Gastrocnemius medialis (tissue), 4 donors: ENCODE measurements at regions not wholly inside any gene's neighbourhood (a gene's known extent, or its start where the extent isn't known, plus 50 kb on each side); places are given as distances from the start of the nearest gene placed in this dataset.
"Not testable (repeated sequence)": the region's sequence is repeated elsewhere in the genome, so short reads cannot be mapped to it uniquely, and the experiment has no call there.

ENCODE experiments used
- ATAC-seq, 2 donors: fragments of 150-250 bp; one replicate each; pipeline ENCODE4 v1.9.1; 2016
- DNase-seq, 2 donors: peaks; one replicate each; pipeline ENCODE4 v3.0.0-alpha.2; 2019
- H3K27ac ChIP-seq, 4 donors: fragments of 200-600 bp; sonication (generic); 1 replicate in 1 of 4; 2 replicates in 3 of 4; pipeline ENCODE4 v1.5.1; 2016 to 2018; ENCODE audit warnings: mild to moderate bottlenecking in 2 of 4, moderate library complexity in 1 of 4
- H3K27me3 ChIP-seq, 3 donors: fragments of 200-600 bp; sonication (generic) in 2 of 3; 1 replicate in 1 of 3; 2 replicates in 2 of 3; pipeline versions ENCODE4 v1.5.1 to v1.6.0; 2016 to 2019; ENCODE audit warnings: mild to moderate bottlenecking in 1 of 3, moderate library complexity in 1 of 3
- H3K36me3 ChIP-seq, 2 donors: fragments of 200-600 bp; sonication (generic) in 1 of 2; one replicate each; pipeline ENCODE4 v1.5.1; 2017 to 2018
- H3K4me1 ChIP-seq, 2 donors: fragments of 200-600 bp; sonication (generic) in 1 of 2; one replicate each; pipeline ENCODE4 v1.5.1; 2016 to 2017; ENCODE audit warnings: mild to moderate bottlenecking in 2 of 2
- H3K4me3 ChIP-seq, 4 donors: fragments of 200-600 bp; sonication (generic) in 3 of 4; 1 replicate in 1 of 4; 2 replicates in 3 of 4; pipeline ENCODE4 v1.5.1; 2016 to 2019; ENCODE audit warnings: mild to moderate bottlenecking in 2 of 4
- H3K9me3 ChIP-seq, 3 donors: fragments of 200-600 bp; sonication (generic) in 2 of 3; 1 replicate in 1 of 3; 2 replicates in 2 of 3; pipeline ENCODE4 v1.5.1; 2016 to 2019
- CTCF ChIP-seq, 5 experiments: fragments of 450-650 bp in 3 of 5; fragments of 200-600 bp in 2 of 5; sonication (generic) in 2 of 5; IDR thresholded peaks in 4 of 5; conservative IDR thresholded peaks in 1 of 5; 1 replicate in 4 of 5; 2 replicates in 1 of 5; pipeline ENCODE4 v1.5.1; 2016 to 2019; ENCODE audit warnings: antibody characterized with exemption in 5 of 5, mild to moderate bottlenecking in 3 of 5, moderate library complexity in 3 of 5
- POLR2A ChIP-seq, 2 donors: fragments of 450-650 bp; IDR thresholded peaks; one replicate each; pipeline ENCODE4 v1.6.1; 2017; ENCODE audit warnings: antibody characterized with exemption in 2 of 2, mild to moderate bottlenecking in 2 of 2, moderate library complexity in 2 of 2
- in situ Hi-C, 4 donors: fragments of 200-750 bp; cut with MboI; loops; one replicate each; pipeline versions ENCODE4 v1.15.0 to v1.8.0; 2017; ENCODE audit warnings: low sequenced_read_pairs in 4 of 4
- intact Hi-C: fragments of 100-400 bp; cut with DNase I; formaldehyde crosslinking; loops from one replicate; pipeline ENCODE4 v1.15.1; 2023; ENCODE audit warnings: low total_unique reads

DNA sequence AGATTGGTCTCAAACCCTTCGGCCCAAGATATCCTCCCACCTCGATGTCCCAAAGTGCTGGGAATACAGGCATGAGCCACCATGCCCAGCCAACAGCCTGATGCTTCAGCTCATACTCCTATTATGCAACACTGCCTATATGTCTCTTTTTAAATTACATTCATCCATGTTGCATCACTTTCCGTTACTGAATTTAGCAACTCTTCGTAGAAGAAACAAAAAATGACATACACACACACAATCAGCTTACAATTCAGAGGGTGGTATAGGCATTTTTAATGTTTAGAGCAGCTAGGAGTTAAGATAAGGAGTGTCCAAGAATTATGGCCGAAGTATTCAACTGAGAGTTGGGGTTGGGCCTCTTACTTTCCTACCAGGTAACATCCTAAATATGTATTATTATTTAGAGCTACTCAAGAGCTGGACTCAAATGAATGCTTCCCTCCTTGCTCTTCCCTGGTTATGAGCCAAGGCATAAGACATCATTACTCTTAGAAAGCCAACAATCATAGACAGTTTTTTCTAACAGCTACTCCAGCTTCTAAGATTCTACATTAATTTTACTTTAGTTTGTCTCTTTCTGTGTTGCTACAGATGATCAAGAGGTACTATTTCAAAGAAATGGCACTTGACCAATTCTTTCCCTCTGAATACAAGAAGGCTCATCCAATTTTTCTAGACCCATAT, 62.0 kb upstream of the BMP5 start:
- Histone ChIP-seq H3K36me3 (no peaks in the 10 kb centered on the region), H3K27me3 (no peaks in the 10 kb centered on the region), H3K27ac (no peak overlapping the region), H3K4me1 (no peaks in the 10 kb centered on the region), H3K4me3 (no peak overlapping the region), H3K9me3 (no peaks in the 10 kb centered on the region)
- in situ Hi-C loops (no loop called here), intact Hi-C loops (no loop called here)
- TF ChIP-seq CTCF (IDR thresholded peaks at IDR 0.05 in 4 of 5, conservative IDR thresholded peaks at IDR 0.05 in 1 of 5) (no peak), POLR2A (IDR thresholded peaks at IDR 0.05) (no peak)
- ATAC-seq (no peak), DNase-seq (no peak)

GRCh38 chr6:55931101-55931500, 55.7 kb upstream of the BMP5 start:
- intact Hi-C loops, result no loop called here
- H3K36me3 ChIP-seq, result no peaks in the 10 kb centered on the region
- H3K4me3 ChIP-seq, result no peak overlapping the region
- H3K27me3 ChIP-seq, result no peaks in the 10 kb centered on the region
- TF ChIP-seq CTCF (IDR thresholded peaks at IDR 0.05 in 4 of 5, conservative IDR thresholded peaks at IDR 0.05 in 1 of 5) (no peak), POLR2A (IDR thresholded peaks at IDR 0.05) (no peak)
- no peak overlapping the region for H3K27ac ChIP-seq
- ATAC-seq (no peak), DNase-seq (no peak)
- no peaks in the 10 kb centered on the region for H3K9me3 ChIP-seq
- in situ Hi-C loops, result no loop called here
- no peaks in the 10 kb centered on the region for H3K4me1 ChIP-seq

- intact Hi-C loops, DNase-seq, in situ Hi-C loops, H3K4me3 ChIP-seq, H3K9me3 ChIP-seq, H3K36me3 ChIP-seq, H3K4me1 ChIP-seq, ATAC-seq, H3K27me3 ChIP-seq, H3K27ac ChIP-seq: not testable (repeated sequence)
Measured at GRCh38 chr6:55927713-55928112, 52.3 kb upstream of the BMP5 start.

DNA sequence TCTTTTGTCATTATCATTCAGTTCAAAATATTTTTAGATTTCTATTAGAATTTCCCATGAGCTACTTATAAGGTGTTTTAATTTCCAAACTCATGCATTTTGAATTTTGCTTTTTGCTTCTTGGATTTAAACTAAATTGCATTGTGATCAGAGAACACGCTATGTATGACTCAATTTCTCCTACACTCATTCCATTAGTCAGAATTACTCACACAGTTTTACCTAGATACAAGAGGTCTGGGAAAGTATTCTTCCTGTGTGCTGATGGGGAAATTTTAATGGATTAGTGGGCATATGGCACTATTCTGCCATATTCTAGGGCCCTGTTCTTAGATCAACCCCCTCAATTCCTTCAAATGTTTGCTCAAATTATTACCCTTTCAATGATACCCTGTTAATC, 49.9 kb upstream of the BMP5 start:
- H3K36me3 ChIP-seq, result no peaks in the 10 kb centered on the region
- no peak overlapping the region for H3K4me3 ChIP-seq
- no peaks in the 10 kb centered on the region for H3K4me1 ChIP-seq
- DNase-seq (no peak), ATAC-seq (no peak)
- no peak for TF ChIP-seq CTCF (IDR thresholded peaks at IDR 0.05 in 4 of 5, conservative IDR thresholded peaks at IDR 0.05 in 1 of 5)
- TF ChIP-seq POLR2A (IDR thresholded peaks at IDR 0.05), result no peak
- H3K27ac ChIP-seq, result no peak overlapping the region
- H3K9me3 ChIP-seq, result no peaks in the 10 kb centered on the region
- in situ Hi-C loops (no loop called here), intact Hi-C loops (no loop called here)
- no peaks in the 10 kb centered on the region for H3K27me3 ChIP-seq
